ENCODE measurements at regions not wholly inside any gene's neighbourhood (a gene's known extent, or its start where the extent isn't known, plus 50 kb on each side); places are given as distances from the start of the nearest gene placed in this dataset.

GRCh38 chr21:16492892-16493291 is 763.1 kb downstream of the USP25 start:
- DNase-seq (ENCODE audit: low read depth in 2 of 2): no peak

- no peak for DNase-seq (ENCODE audit: low read depth in 2 of 2)
Observed at GRCh38 chr21:16496609-16497008, 766.8 kb downstream of the USP25 start.

GRCh38 chr21:16500271-16500670 is 770.5 kb downstream of the USP25 start:
- DNase-seq (ENCODE audit: low read depth in 2 of 2): no peak

GRCh38 chr21:16502273-16502672 is 772.5 kb downstream of the USP25 start:
- no peak for DNase-seq (ENCODE audit: low read depth in 2 of 2)

- no peak for DNase-seq (ENCODE audit: low read depth in 2 of 2)
Observed at GRCh38 chr21:16502897-16503296, 773.1 kb downstream of the USP25 start.

- DNase-seq (ENCODE audit: low read depth in 2 of 2): no peak
Observed at GRCh38 chr21:16504281-16504680, 774.5 kb downstream of the USP25 start.

GRCh38 chr21:16504766-16505165 is 775.0 kb downstream of the USP25 start:
- DNase-seq (ENCODE audit: low read depth in 2 of 2): no peak

GRCh38 chr21:16509476-16509875 is 779.7 kb downstream of the USP25 start:
- DNase-seq (ENCODE audit: low read depth in 2 of 2): no peak

- DNase-seq (ENCODE audit: low read depth in 2 of 2): no peak
Observed at GRCh38 chr21:16514316-16514715, 784.5 kb downstream of the USP25 start.

- DNase-seq (ENCODE audit: low read depth in 2 of 2): no peak
Observed at GRCh38 chr21:16517383-16517782, 787.6 kb downstream of the USP25 start.

- DNase-seq (ENCODE audit: low read depth in 2 of 2): no peak
Observed at GRCh38 chr21:16519036-16519435, 789.3 kb downstream of the USP25 start.

- no peak for DNase-seq (ENCODE audit: low read depth in 2 of 2)
Observed at GRCh38 chr21:16519644-16520043, 789.9 kb downstream of the USP25 start.

GRCh38 chr21:16522548-16522947 is 792.8 kb downstream of the USP25 start:
- no peak for DNase-seq (ENCODE audit: low read depth in 2 of 2)

GRCh38 chr21:16530656-16531055 is 800.9 kb downstream of the USP25 start:
- DNase-seq (ENCODE audit: low read depth in 2 of 2): no peak

- no peak for DNase-seq (ENCODE audit: low read depth in 2 of 2)
Observed at GRCh38 chr21:16532840-16533239, 803.1 kb downstream of the USP25 start.

- no peak for DNase-seq (ENCODE audit: low read depth in 2 of 2)
Observed at GRCh38 chr21:16533692-16534407, 804.1 kb downstream of the USP25 start.

GRCh38 chr21:16534408-16535101 is 804.8 kb downstream of the USP25 start:
- no peak for DNase-seq (ENCODE audit: low read depth in 2 of 2)

- no peak for DNase-seq (ENCODE audit: low read depth in 2 of 2)
Observed at GRCh38 chr21:16535102-16535422, 805.3 kb downstream of the USP25 start.

- no peak for DNase-seq (ENCODE audit: low read depth in 2 of 2)
Observed at GRCh38 chr21:16535626-16536025, 805.8 kb downstream of the USP25 start.

- no peak for DNase-seq (ENCODE audit: low read depth in 2 of 2)
Observed at GRCh38 chr21:16536140-16536539, 806.4 kb downstream of the USP25 start.

- DNase-seq (ENCODE audit: low read depth in 2 of 2): no peak
Observed at GRCh38 chr21:16536643-16537434, 807.1 kb downstream of the USP25 start.

- no peak for DNase-seq (ENCODE audit: low read depth in 2 of 2)
Observed at GRCh38 chr21:16537501-16537900, 807.7 kb downstream of the USP25 start.

GRCh38 chr21:16538405-16538804 is 808.6 kb downstream of the USP25 start:
- no peak for DNase-seq (ENCODE audit: low read depth in 2 of 2)

Data from stimulated activated CD8-positive, alpha-beta memory T cell treated with anti-CD3 and anti-CD28 coated beads, Interleukin-15, amount 100 ng/mL, for 48 hours (primary cell).